ENCODE measurements at regions not wholly inside any gene's neighbourhood (a gene's known extent, or its start where the extent isn't known, plus 50 kb on each side); places are given as distances from the start of the nearest gene placed in this dataset.
"Not testable (repeated sequence)": the region's sequence is repeated elsewhere in the genome, so short reads cannot be mapped to it uniquely, and the experiment has no call there.

DNA sequence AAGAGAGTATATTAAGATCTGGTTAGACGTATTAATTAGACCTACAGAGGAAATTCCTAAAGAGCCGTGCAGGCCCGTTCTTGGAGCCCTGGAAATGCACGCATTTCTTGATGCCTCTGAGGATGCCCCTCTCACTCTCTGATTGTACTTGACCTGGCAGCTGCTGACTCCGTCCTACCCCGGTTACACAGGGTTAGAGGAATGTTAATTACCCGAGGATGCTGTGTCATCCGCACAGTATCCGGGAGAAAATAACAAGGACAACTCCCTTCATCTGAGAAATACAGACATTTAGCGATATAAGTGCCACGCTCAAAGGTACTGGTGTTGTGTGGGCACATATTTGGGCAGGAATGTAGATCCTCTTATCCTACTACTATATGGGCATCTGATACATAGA, 404.6 kb upstream of the FAT1 start:
- Histone ChIP-seq H3K27ac (no peak overlapping the region), H3K9me3 (no peaks in the 10 kb centered on the region), H3K4me1 (no peaks in the 10 kb centered on the region), H3K36me3 (no peaks in the 10 kb centered on the region), H3K4me3 (no peak overlapping the region), H3K27me3 (no peaks in the 10 kb centered on the region)
- 62% methylated on average over 10 of the region's 11 CpGs for WGBS (ENCODE audit: insufficient coverage, low coverage, low lambda C conversion rate, missing lambda C conversion rate)
- DNase-seq: no peak
- intact Hi-C loops (cut with DNase I): no loop called here
- no peak for TF ChIP-seq POLR2A (IDR thresholded peaks at IDR 0.05)
- TF ChIP-seq, protein P1, sequence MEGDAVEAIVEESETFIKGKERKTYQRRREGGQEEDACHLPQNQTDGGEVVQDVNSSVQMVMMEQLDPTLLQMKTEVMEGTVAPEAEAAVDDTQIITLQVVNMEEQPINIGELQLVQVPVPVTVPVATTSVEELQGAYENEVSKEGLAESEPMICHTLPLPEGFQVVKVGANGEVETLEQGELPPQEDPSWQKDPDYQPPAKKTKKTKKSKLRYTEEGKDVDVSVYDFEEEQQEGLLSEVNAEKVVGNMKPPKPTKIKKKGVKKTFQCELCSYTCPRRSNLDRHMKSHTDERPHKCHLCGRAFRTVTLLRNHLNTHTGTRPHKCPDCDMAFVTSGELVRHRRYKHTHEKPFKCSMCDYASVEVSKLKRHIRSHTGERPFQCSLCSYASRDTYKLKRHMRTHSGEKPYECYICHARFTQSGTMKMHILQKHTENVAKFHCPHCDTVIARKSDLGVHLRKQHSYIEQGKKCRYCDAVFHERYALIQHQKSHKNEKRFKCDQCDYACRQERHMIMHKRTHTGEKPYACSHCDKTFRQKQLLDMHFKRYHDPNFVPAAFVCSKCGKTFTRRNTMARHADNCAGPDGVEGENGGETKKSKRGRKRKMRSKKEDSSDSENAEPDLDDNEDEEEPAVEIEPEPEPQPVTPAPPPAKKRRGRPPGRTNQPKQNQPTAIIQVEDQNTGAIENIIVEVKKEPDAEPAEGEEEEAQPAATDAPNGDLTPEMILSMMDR (IDR thresholded peaks at IDR 0.05): no peak
- ATAC-seq: no peak

DNA sequence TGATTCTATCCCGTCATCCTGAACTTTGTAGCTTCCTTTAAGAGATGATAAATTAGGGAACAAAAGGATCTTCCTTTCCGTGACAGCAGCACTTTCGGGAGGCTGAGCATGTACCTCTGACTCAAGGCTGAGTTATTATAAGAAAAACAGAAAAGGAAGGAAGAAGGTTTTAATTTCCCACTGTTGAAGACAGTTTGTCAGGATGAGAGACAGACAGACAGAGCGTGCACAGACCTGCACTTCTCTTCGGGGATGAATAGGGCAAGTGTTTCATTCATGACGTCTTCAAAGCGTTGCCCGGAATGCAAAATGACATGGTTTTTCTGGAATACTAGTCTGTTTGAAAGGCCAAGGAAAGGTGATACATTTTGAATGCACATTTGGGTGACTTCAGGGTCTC, 405.3 kb upstream of the FAT1 start:
- no peak for TF ChIP-seq POLR2A (IDR thresholded peaks at IDR 0.05)
- TF ChIP-seq, protein P1 (IDR thresholded peaks at IDR 0.05): no peak
- ATAC-seq (no peak), DNase-seq (no peak)
- H3K27me3 ChIP-seq: no peaks in the 10 kb centered on the region
- WGBS (ENCODE audit: insufficient coverage, low coverage, low lambda C conversion rate, missing lambda C conversion rate): 41% methylated on average over 8 of the region's 8 CpGs
- H3K36me3 ChIP-seq: no peaks in the 10 kb centered on the region
- H3K4me1 ChIP-seq: no peaks in the 10 kb centered on the region
- H3K27ac ChIP-seq: no peak overlapping the region
- intact Hi-C loops (cut with DNase I): no loop called here
- H3K4me3 ChIP-seq: no peak overlapping the region
- H3K9me3 ChIP-seq: no peaks in the 10 kb centered on the region

DNA sequence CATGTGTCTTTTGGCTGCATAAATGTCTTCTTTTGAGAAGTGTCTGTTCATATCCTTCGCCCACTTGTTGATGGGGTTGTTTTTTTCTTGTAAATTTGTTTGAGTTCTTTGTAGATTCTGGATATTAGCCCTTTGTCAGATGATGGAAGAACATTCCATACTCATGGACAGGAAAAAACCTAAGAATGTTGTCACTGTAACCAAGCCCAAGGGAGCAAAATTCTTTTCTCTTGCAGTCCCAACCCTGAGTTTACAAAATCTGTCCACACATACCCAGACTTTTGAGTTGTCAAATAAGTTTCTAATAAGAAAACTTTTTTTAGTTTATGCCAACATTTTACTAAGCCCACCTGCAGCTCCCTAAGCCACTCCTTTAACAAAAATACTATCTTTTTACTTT, 408.2 kb upstream of the FAT1 start:
- H3K4me1 ChIP-seq; H3K4me3 ChIP-seq; H3K9me3 ChIP-seq; H3K36me3 ChIP-seq; DNase-seq; intact Hi-C loops (cut with DNase I); H3K27ac ChIP-seq; H3K27me3 ChIP-seq; ATAC-seq: not testable (repeated sequence)
- 50% methylated on average over 1 of the region's 1 CpG for WGBS (ENCODE audit: insufficient coverage, low coverage, low lambda C conversion rate, missing lambda C conversion rate)

DNA sequence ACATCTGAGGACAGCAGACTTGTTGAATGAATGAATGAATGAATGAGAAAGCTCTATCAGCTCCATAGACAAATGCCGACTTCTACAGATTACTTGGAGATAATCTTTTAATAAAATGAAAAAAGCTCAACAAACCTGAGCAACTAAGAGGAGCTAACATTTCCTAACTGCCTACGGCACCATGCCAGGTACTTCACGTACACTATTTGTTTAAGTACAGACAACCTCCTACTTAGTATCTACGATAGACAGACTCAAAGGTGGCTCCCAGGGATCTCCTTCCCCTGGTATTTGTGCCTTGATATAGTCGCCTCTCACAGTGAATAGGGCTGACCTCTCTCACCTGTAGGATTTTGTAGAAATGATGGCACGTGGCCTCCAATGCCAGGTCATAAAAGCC, 412.2 kb upstream of the FAT1 start:
- 70% methylated on average over 5 of the region's 6 CpGs for WGBS (ENCODE audit: insufficient coverage, low coverage, low lambda C conversion rate, missing lambda C conversion rate)

DNA sequence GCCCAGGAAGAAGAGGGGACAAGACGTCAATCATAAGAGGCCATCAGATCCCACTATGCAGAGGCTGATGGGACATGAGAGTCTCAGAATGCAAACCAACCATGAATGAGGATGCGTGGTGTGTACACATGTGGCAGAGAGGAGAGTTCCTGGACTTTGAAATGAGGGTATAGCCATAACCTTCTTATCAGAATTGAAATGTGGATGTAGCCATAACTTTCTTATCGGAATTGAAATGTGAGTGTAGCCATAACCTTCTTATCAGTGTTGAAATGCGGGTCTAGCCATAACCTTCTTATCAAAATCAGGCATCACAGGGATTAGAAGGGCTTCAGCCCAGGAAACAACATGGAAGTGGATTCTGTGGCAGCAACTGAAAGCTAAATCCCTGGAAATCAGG, 415.5 kb upstream of the FAT1 start:
- H3K36me3 ChIP-seq: no peaks in the 10 kb centered on the region
- H3K27ac ChIP-seq: no peak overlapping the region
- 72% methylated on average over 3 of the region's 4 CpGs for WGBS (ENCODE audit: insufficient coverage, low coverage, low lambda C conversion rate, missing lambda C conversion rate)
- intact Hi-C loops (cut with DNase I): no loop called here
- DNase-seq (no peak), ATAC-seq (no peak)
- H3K27me3 ChIP-seq: no peaks in the 10 kb centered on the region
- H3K4me3 ChIP-seq: no peak overlapping the region
- no peaks in the 10 kb centered on the region for H3K4me1 ChIP-seq
- no peaks in the 10 kb centered on the region for H3K9me3 ChIP-seq
- no peak for TF ChIP-seq POLR2A (IDR thresholded peaks at IDR 0.05)
- TF ChIP-seq, protein P1 (IDR thresholded peaks at IDR 0.05): no peak

More for the DNA sequence above, 412.2 kb upstream of the FAT1 start:
- Histone ChIP-seq H3K27ac (no peak overlapping the region), H3K4me1 (no peaks in the 10 kb centered on the region), H3K36me3 (no peaks in the 10 kb centered on the region), H3K9me3 (no peaks in the 10 kb centered on the region), H3K27me3 (no peaks in the 10 kb centered on the region), H3K4me3 (no peak overlapping the region)
- TF ChIP-seq, protein P1 (IDR thresholded peaks at IDR 0.05): no peak
- TF ChIP-seq POLR2A (IDR thresholded peaks at IDR 0.05): no peak
- DNase-seq: no peak
- intact Hi-C loops (cut with DNase I): no loop called here
- no peak for ATAC-seq
